ENCODE measurements at regions not wholly inside any gene's neighbourhood (a gene's known extent, or its start where the extent isn't known, plus 50 kb on each side); places are given as distances from the start of the nearest gene placed in this dataset.

GRCh38 chr2:146847846-146848245 is 997.0 kb upstream of the ACVR2A start:
- H3K4me3 ChIP-seq (replicated peaks; ENCODE audit: low read depth, low read length), result no peak overlapping the region
- TF ChIP-seq, protein P1, sequence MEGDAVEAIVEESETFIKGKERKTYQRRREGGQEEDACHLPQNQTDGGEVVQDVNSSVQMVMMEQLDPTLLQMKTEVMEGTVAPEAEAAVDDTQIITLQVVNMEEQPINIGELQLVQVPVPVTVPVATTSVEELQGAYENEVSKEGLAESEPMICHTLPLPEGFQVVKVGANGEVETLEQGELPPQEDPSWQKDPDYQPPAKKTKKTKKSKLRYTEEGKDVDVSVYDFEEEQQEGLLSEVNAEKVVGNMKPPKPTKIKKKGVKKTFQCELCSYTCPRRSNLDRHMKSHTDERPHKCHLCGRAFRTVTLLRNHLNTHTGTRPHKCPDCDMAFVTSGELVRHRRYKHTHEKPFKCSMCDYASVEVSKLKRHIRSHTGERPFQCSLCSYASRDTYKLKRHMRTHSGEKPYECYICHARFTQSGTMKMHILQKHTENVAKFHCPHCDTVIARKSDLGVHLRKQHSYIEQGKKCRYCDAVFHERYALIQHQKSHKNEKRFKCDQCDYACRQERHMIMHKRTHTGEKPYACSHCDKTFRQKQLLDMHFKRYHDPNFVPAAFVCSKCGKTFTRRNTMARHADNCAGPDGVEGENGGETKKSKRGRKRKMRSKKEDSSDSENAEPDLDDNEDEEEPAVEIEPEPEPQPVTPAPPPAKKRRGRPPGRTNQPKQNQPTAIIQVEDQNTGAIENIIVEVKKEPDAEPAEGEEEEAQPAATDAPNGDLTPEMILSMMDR (IDR thresholded peaks at IDR 0.05; ENCODE audit: low read depth, low read length, missing control alignments), result no peak
- no peak for DNase-seq (ENCODE audit: extremely low read depth, low read depth)

DNA sequence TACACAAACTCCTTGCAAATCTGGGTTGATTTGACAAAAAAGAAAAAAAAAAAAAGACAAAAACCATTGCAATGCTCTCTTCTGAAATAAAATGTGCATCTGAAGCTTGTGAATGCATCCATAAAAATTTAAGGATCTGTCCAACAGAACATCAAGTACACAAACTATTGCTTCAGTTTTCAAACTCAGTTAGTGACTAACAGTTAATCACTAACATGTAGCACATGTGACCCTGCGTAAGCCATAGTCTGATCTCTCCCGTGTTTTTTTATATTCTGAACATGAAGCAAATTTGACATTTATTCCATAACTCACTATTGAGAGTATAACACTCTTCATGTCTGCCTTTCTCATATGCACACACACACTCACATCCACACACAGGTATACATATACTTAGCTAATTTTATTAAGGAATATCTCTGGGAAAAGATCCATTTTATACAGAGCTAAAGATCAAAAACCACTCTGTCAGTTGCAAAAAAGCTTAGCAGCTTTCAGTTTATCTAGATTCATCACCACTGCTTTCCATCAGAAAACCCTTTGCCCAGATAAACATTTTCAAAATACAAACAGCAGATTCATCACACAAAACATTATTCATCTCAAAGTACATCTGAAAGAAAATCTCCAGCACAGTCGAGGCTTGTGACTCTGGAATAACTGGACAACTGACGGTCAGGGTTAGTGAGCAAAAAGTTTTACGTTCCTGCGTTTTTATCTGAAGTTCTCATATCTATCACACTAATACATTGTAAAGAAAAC is 1000.4 kb upstream of the ACVR2A start:
- TF ChIP-seq, protein P1 (IDR thresholded peaks at IDR 0.05; ENCODE audit: low read depth, low read length, missing control alignments), result no peak
- DNase-seq (ENCODE audit: extremely low read depth, low read depth), result no peak
- no peak overlapping the region for H3K4me3 ChIP-seq (replicated peaks; ENCODE audit: low read depth, low read length)

DNA sequence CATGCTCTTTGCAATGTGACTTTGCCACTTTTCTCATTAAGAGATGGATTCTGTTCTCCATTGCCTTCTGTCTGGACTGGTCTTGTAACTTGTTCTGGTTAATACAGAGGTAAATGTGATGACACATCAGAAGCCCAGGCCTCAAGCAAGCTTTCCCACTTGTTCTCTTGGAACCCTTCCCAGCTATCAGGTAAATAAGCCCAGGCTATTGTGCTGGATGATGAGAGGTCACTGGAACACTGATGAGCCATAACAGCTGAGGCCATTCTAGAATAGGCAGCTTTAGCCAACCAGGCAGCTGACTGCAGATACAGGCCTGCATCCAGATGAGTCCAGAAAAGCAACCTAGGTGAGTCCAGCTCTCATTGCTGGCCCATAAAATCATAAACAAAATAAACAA is 1007.0 kb upstream of the ACVR2A start:
- no peak overlapping the region for H3K4me3 ChIP-seq (replicated peaks; ENCODE audit: low read depth, low read length)
- TF ChIP-seq, protein P1 (IDR thresholded peaks at IDR 0.05; ENCODE audit: low read depth, low read length, missing control alignments), result no peak
- DNase-seq (ENCODE audit: extremely low read depth, low read depth), result no peak

DNA sequence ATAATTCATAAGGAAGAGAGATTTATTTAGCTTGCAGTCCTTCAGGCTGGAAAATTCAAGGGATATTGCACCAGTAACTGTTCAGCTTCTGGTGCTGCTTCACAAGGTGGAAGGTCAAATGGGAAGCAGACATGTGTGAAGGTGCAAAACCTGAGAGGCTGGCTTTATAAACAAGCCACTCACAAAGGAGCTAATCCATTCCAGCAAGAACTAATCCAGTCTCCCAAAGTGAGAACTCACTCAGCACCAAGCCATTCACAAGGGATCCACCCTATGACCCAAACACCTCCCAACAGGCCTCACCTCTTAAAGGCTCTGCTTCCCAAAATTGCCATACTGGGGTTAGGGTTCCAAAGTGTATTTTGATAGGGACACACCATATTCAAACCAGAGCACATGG is 1018.4 kb upstream of the ACVR2A start:
- no peak overlapping the region for H3K4me3 ChIP-seq (replicated peaks; ENCODE audit: low read depth, low read length)
- DNase-seq (ENCODE audit: extremely low read depth, low read depth), result no peak

DNA sequence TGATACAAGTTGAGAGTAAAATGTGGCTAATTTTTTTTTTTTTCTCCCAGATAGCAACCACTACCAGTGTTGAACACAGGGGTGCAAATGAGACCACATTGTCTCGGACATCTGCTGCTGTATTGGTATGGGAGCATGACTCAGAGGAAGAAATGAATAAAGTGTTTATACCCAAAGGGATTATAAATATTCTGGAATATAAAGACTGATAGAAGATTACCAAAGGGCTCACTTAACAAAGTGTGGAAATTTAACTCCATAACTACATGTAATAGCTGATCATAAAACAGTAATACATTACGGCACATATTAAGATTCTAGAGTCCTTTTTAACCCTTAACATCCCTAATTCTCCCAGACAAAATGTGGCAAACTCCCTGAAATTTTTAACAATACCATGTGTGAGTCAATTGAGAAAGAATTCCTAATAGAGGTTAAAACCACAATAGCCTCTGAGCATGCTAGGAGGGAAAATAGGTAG is 1023.0 kb upstream of the ACVR2A start:
- TF ChIP-seq, protein P1 (IDR thresholded peaks at IDR 0.05; ENCODE audit: low read depth, low read length, missing control alignments), result no peak
- no peak overlapping the region for H3K4me3 ChIP-seq (replicated peaks; ENCODE audit: low read depth, low read length)
- DNase-seq (ENCODE audit: extremely low read depth, low read depth), result peak; percentile 11

More for the DNA sequence above, 1018.4 kb upstream of the ACVR2A start:
- TF ChIP-seq, protein P1 (IDR thresholded peaks at IDR 0.05; ENCODE audit: low read depth, low read length, missing control alignments), result no peak

GRCh38 chr2:146820672-146821071 is 1024.2 kb upstream of the ACVR2A start:
- DNase-seq (ENCODE audit: extremely low read depth, low read depth), result no peak
- no peak overlapping the region for H3K4me3 ChIP-seq (replicated peaks; ENCODE audit: low read depth, low read length)
- TF ChIP-seq, protein P1 (IDR thresholded peaks at IDR 0.05; ENCODE audit: low read depth, low read length, missing control alignments), result no peak

All from HFF-Myc (cell line).